NK-92 (cell line): ENCODE measurements at regions not wholly inside any gene's neighbourhood (a gene's known extent, or its start where the extent isn't known, plus 50 kb on each side); places are given as distances from the start of the nearest gene placed in this dataset.

Experiments
- DNase-seq: peaks from one replicate; lab custom pipeline; 2025; ENCODE audit not compliant: unreplicated experiment; lab: John Stamatoyannopoulos, UW

DNA sequence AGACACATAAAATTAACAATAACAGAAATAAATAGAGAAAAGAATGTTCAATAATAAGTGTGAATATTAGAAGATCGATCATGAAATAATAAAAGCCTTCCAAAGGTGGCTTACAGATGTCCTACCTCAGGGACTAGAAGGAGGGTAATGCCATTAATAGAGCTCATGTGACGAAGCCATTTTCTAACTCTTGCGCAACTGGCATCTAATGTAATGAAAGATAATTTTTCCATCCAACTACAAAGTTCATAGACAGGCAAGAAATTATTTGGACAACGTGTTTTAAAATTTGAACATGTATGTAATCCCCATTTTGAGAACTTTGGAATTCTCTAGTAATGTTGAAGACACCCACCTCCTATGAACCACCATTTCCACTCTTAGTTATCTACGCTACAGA lies 1394.3 kb upstream of the LRRTM3 start:
- DNase-seq, result no peak

DNA sequence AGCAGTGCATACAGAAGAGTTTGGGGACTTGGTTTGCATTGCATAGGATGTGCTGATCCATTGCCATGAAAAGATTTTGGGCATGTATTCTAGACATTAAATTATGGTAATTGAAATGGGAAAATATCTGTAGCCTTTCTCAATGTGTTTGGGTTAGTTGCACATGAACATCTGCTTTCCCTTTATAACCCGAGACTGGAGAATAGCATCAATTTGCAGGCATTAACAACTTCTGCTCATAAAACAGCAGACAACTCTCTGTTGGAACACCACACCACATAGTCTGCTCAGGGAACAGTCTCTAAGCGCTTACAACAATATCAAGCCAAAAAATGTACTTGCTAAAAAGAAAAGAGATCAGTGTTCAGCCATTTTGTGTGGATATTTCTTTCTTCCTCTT lies 1391.1 kb upstream of the LRRTM3 start:
- no peak for DNase-seq

GRCh38 chr10:65544756-65545155 lies 1381.1 kb upstream of the LRRTM3 start:
- no peak for DNase-seq

DNA sequence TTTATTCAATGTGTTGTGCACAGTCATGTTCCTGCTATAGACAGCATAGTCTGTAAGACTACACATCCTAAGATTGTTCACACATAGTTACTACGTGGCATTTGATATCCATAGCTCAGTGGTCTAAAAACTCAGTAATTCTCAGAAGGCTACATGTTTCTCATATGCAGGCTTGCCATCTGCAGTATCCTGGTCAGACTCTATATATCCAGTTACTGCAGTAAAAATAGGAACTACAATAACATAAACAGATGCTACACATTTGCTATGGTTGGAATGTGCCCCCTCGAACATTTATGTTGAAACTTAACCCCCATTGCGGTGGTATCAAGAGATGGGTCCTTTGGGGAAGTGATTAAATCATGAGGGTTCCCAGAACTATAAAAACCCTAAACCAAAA lies 1377.8 kb upstream of the LRRTM3 start:
- no peak for DNase-seq

- no peak for DNase-seq
These were observed 1375.1 kb upstream of the LRRTM3 start for GRCh38 chr10:65550761-65551160.

DNA sequence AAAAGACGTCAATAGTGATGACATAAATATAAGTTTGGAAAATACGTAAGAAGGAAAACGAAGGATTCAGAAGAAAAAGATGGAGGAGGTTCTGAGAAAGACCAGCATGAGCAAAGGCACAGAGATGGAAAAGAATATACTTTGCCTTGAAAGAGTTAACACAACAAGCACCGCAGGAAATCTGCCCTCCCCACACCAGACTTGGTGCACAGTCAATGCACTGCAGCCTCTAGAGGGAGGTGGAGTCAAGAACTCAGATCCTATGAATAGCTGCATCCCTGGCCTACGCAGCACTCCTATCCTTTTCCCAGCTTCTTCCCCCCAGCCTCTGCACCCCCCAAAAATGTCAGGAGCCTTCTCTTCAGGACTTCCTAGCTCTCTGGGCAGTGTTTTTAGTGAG lies 1370.6 kb upstream of the LRRTM3 start:
- no peak for DNase-seq

DNA sequence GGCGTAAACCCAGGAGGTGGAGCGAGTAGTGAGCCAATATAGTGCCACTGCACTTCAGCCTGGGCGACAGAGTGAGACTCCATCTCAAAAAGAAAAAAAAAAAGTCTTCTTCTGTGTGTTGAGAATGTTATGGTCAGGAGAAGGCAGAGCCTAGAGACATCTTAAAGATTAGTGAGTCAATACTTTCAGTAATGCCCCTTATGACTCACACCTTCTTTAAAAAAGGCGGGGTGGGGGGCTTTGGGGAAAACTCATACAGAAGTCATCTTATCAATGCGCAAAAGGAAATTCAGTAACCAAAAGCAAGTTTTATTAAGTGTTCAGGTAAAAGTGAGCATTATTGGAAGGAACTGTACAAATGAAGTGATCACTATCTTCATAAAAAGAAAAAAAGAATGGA lies 1369.8 kb upstream of the LRRTM3 start:
- DNase-seq, result no peak

DNA sequence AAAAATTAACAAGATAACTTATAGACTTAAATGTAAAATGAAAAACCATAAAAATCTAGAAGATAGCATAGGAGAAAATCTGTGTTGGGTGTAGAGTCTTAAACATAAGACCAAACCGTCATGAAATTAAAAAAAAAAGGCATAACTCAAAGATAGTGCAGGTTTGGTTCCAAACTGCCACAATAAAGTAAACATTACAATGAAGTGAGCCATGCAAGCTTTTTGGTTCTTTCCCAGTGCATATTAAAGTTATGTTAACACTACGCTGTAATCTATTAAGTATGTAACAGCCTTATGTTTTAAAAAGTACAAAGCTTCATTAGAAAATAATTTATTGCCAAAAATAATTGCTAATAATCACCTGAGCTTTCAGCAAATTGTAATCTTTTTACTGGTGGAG lies 1366.5 kb upstream of the LRRTM3 start:
- DNase-seq, result no peak

DNA sequence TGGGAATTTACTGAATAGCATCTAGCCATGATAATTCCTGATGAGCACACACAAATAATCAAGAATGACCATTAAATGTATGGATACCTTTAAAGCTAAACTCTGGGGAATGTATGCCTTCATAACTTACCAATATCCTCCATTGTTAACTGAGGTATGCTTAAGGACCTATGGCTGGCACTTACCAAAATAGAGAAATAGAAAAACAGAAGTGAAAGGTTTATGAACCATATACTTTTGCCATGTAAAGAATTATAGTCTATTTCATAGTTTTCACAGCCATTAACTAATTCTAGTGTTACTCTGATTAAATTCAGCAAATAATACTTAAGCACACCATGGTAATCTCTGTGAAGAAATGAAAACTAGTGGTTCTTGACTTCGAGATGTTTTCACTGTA lies 1360.6 kb upstream of the LRRTM3 start:
- DNase-seq, result no peak

DNA sequence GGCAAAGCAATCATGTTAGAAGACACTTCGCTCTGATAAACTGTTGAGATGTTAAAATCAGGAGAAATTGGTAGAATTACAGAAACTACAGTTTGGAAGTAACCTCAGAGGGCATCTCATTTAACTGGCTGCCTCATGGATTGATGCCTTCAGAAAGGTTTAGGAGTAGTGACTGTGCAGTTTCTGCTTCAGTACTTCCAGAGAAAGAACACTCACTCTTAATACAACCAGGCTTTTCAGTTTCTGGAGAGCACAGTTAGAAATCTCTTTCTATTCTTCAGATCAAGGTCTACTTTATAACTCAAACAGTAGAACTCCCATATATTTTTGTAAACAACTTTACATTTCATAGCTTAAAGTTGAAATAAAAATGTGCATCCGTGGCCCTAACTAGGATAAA lies 1358.9 kb upstream of the LRRTM3 start:
- DNase-seq, result no peak

- no peak for DNase-seq
These were observed 1355.5 kb upstream of the LRRTM3 start for GRCh38 chr10:65570143-65571010.

DNA sequence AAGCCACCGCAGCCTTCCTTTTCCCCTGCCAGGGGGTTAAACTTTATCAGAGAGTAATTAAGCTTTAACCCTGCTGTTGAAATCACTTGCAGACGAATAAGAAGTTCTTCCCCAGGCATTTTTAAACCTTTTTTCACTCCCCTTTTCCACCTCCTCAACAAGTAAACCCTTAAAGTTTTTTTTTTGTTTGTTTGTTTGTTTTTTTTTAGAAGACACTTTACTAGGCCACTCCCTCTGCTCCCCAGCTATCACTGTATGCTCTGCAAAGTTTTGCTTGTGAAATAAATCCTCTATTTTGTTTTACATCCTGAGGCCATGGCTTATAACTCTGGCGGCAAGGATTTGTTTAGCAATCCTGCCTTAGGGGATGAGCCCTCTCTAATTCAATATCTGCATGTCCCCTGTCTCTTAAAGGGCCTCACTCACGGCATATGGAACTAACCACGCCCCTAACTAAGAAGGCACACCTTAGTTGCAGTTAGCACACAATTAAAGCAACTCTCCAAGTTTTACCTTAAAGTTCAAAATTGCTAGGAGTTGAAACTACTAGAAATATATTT lies 1354.7 kb upstream of the LRRTM3 start:
- no peak for DNase-seq

DNA sequence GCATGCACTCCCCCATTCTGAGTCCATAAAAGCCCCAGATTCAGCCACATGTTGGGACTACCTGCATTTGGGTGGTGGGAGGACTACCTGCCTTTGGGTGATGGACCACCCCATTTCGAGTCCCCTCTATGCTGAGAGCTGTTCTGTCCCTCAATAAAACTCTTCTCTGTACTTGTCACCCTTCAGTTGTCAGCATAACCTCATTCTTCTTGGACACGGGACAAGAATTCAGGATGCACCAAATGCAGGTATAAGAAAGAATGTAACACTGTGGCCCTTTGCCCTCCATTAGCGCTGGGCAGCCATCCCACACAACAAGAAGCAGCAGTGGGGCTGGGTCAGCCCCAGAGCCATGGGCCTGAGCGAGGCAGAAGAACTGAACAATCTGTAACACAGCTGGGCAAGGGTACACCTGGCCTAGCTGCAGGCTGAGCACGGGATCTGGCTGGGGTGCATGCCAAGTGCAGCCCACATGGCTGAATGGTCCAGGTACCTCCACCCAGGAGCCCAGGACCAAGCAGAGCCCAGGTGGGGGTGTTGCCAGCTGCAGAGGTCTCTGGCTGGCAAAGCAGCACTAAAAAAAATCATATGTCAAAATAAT lies 1344.3 kb upstream of the LRRTM3 start:
- DNase-seq, result no peak

DNA sequence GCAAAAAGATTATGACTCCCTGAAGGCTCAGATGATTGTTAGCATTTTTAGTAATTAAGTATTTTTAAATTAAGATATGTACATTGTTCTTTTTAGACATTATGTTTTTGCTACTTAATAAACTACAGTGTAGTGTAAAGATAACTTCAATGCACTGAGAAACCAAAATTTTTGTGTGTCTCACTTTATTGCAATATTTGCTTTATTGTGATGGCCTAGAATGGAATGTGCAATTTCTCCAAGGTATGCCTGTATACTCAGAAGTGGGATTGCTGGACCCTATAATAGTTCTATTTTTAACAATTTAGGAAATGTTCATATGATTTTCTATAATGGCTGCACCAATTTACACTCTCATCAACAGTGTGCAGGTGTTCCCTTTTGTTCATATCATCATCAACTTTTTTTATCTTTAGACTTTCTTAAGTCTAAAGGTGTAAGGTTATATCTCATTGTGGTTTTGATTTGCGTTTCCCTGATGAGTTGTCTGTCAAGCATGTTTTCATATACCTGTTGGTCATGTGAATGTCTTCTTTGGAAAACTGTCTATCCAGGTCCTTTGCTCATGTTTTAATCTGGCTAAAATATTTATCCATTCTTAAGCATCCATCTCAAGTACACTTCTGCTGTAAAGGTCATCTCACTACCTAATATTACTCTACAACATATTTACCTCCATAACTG lies 1323.5 kb upstream of the LRRTM3 start:
- no peak for DNase-seq

DNA sequence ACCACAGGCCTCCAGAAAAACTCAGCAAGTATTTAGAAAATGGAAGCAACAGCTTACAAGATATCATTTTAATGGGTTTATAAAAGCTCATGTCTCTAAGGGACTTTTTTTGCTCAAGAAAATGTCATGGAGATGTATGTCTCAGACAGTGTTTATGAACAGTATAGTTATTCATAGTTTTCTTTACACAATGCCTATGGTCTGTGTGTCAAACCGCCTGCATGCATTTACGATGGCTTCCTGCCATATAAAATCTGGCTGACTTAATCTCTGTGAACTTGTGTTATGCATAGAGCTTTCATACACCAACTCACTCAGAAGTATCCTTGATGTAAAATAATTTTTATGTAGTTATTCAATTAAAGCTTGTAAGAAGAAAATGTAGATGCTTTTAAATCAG lies 1314.2 kb upstream of the LRRTM3 start:
- DNase-seq, result no peak

GRCh38 chr10:65614956-65615565 lies 1310.8 kb upstream of the LRRTM3 start:
- no peak for DNase-seq

DNA sequence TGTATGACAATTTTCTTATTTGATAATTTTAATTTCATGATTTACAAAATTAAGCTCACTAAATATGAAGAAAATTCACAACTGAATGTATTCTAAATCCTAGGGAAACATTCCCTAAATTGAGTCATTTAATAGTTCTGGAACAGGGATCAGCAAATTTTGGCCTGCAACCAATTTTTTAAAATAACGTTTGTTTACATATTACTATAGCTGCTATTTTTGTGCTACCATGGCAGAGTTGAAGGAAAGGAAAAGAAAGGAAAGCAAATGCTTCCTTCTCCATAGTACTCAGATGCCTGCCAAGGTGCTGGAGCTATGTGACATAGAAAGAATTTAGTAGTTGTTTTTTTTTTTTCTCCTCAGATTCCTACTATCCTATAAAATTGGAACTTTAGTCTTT lies 1307.7 kb upstream of the LRRTM3 start:
- no peak for DNase-seq

DNA sequence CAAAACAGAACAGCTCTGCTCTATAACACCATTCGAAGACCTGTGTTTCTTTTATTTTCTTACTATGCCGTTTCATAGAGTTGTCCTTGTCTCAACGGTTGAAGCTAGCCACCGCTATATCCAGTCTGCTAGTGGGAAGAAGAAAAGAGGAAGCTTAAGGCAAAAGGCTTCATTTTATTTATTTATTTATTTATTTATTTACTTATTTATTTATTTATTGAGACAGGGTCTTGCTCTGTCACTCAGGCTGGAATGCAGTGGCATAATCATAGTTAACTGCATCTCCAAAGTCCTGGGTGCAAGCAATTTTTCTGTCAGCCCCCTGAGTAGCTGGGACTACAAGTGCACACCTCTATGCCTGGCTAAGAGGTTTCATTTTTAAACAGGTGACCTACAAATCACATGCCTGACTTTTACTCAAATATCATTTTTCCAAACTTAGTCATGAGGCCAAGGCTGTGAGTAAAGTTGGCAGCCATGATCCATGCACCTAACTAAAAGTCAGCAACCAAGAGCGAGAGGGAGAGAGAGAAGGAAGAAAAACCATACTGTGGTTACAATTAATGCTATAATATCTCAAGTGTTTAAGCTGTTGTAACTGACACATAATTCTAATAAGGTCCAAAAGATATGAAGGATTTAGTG lies 1305.3 kb upstream of the LRRTM3 start:
- DNase-seq, result no peak

DNA sequence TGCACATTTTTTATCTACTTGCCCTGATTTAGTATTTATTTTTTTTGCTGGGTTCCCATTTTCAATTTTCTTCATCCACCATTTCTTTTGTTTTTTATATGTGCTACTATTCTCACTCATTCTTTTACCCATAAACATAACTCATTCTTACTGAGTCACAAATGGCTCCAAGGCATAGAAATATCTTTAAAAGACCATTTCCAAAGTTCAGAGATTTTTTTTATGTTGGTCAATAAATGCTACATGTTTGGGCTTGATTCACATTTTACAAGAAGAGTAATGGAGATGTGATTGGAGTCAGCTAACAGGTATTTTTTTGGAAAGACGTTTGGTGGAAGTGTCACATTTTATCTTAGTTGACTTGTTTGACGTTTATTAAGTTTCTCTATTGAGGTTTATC lies 1303.2 kb upstream of the LRRTM3 start:
- DNase-seq, result no peak

DNA sequence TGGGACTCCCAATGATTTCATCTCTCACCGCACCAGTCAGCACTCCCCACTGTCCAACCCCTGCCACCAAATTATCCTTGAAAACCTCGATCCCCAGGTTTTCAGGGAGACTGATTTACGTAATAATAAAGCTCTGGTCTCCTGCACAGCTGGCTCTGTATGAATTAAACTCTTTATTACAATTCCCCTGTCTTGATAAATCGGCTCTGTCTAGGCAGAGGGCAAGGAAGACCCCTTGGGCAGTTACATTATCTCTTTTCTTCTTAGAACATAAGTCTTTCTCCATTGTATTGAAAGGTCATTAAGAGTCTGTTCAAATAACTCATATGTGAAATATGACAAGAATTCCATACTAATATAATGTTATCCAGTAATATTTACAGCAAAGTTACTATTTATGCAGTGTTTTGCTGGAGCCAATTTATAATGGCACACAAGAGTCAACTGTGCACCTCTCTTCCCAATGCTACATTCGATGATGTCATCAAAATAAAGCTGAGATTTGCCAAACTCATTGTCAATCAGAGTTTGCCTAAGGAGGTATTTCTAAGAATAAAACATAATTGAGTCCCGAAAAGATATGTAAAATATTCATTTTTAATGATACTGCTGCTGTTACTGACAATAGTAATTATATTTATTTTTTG lies 1297.2 kb upstream of the LRRTM3 start:
- no peak for DNase-seq

- DNase-seq, result no peak
These were observed 1265.8 kb upstream of the LRRTM3 start for GRCh38 chr10:65660006-65660405.
